Glomerular visceral epithelial cell (primary cell): ENCODE measurements at regions not wholly inside any gene's neighbourhood (a gene's known extent, or its start where the extent isn't known, plus 50 kb on each side); places are given as distances from the start of the nearest gene placed in this dataset.
A peak's percentile ranks its signal among the peaks of the same experiment; 100 is the strongest.

Source experiments
- DNase-seq: peaks from one replicate; pipeline ENCODE4 v3.0.0-alpha.2; 2016; ENCODE audit errors: extremely low spot score

DNA sequence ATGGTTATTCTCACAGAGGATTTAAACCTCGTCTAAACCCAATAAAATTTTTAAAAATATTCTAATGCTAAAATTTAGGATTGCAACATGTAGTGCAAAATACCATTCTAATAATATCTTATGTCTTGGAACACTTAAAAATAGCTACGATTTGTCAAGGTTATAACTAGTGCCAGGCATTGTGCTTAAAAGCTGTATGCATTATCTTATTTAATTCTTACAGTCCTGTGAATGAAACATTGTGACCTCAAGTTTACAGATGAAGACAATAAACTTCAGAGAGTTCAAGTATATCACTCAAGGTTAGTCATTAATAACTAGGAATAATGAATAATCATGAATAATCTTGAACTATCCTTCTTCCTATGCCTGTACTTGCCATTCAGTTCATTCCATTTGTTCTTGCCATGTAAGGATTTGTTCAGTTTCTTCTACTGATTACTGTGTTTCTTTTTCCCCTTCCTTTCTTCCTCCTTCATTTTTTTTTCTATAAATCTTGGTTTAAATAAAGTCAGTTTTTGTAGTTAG lies 897.6 kb upstream of the NR2F2 start:
- no peak for DNase-seq

DNA sequence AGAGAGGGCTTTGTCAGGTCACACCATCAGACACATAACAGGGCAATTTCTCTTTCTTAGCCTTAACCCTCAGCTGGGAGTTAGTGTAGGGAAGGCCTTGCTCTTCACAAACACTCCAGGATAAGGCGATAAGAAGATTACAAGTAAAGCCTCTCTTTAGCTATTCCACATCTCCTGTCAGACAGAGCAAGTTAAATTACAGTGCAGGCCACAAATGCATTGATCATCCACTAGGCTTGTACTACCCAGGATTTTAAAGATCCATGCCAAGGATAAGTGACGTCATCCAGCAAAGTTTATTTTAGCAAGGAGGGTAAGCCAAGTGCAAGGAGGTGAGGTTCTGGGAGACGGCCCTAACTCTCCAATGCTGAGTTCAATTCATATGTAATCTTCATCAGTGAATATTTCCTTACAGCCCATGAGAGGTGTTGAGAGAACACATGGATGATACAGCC lies 890.6 kb upstream of the NR2F2 start:
- DNase-seq = no peak

DNA sequence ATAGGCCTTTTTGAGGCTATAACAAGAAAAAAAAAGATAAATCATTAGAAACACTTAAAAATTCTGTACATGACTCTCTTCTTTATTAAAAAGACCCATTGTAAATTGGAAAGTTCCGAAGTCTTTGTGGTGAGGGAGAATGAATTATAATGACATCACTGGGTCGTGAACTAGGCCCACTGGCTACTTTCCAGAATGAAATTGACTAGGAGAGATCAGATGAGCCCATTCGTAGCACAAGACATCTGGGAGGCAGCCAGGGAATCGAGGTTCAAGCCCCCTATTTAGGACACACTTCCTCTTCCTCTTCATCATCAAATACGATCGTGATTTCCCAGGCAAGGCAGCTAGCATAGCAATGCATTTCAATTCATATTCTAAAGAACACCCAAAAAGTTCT lies 889.8 kb upstream of the NR2F2 start:
- DNase-seq = no peak

DNA sequence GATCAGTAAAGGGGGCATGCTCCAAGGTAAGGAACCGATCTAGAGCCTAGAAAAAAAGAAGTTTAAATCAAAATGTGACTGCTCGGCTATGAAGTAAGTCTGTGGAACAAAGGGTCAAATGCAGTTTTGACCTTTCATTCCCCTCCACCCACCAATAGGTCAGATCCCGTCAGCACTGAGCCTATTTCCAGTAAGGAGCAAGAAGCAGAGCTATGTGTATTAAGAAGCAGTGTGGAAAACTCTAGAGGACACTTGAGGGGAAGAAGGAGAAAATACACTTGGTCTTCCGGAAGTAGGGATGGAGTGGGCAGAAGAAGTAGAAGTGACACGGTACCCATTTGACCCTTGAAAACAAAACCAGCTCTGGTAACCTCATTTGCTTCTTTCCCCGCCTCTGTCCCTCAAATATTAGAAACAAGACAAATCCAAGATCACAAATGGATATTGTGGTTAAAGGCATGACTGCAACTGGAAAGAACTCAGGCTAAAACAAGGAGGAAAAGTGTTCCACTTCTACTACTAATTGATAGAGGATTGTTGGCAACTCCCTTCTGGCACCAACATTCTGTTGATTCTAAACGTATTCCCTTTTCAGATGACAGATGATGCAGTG lies 888.3 kb upstream of the NR2F2 start:
- DNase-seq = no peak

DNA sequence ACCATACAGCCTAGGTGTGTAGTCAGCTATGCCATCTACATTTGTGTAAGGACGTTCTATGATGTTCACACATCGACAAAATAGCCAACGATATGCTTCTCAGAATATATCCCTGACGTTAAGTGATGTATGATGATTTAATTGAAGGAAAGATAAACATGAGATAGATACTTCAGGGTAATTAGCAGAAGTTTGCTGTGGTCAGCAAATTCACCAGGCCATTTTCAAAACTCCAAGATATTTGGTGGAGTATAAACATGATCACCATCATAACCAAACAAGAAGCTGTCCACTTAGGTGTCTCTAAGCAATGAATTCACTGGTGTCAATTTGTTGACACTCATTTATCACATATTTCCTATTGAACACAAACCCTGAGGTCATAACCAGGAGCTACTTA lies 885.6 kb upstream of the NR2F2 start:
- no peak for DNase-seq

DNA sequence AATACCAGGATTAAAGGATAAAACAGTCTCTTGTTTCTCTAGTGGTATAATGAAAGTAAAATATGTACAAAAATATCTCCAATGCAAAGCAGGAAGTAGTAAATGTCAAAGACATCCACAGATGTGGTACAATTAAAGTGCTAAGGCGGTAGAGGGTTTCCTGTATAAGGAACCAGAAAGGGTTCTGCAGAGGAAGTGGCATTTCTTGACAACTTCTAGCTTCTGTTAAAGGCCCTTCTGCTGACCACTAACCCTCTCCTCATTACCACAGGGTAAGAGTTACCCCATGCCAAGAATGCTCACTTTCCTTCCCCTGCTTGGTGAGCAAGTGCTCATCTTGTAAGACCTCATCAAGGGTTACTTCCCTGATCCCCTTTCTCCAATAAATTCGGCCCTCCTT lies 883.6 kb upstream of the NR2F2 start:
- DNase-seq = no peak

DNA sequence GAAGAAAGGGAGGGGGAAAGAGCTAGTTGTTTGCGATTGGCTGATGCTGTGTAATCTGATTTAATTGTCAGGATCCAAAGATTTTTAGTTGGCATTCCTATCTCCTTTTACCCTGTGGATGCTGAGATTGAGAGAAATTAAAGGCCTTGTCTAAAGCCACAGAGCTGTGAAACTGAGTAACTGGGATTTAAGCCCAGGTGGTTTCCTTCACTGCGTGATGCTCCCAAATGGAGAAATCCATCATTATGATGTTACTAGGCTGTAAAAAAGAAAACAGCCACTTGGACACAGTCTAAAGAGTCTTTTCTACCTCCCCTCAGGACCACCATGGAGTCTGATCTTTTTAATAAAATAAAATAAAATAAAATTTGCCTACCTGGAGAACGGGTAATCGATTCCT lies 883.0 kb upstream of the NR2F2 start:
- DNase-seq = no peak

DNA sequence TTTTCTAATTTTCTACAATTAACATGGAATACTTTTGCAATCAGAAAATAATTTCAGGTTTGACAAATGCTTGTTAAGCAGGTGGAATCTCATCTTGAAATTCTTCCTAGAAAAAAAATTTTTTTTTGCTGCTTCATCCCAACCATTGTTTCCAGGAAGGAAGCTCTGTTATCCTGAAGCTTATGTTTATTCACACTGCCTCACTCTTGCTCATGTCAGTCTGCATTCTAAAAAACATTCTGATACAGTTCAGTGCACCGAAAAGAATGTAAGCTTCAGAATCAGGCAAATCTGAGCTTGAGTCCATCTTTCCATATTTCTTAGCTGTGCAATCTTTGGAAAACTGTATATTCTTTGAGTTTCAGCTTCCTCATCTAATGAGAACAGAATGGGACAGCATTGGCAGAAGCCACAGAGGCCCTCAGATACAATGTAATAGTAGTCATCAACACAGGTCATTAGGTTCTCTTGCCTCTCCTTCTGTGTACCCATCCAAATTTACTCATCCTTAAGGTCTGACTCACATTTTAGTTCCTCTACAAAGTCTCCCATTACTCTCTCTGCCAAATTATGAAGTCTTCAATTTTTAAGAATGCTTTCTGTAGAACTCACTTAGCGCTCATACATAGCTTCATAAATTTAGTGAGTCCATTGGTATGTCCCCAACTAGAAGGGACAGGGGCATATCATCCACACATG lies 881.8 kb upstream of the NR2F2 start:
- DNase-seq = no peak

DNA sequence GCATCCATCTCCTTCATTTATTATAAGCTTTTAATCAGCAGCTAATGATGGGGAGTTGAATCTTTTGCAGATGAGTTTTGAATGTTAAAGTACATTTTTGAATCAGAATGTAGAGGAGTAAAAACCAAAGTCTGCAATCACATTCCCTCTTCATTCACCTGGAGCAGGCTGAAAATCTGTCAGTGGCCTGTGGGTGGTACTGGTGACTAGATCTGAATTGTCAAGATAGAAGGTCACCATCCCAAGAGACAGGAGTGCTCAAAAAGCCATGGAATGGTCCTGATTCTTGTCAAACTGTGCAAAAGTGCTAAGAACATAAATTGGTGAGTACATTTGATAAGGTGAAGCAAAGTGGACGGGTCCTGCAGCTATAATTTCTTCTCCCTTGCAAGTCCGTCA lies 881.3 kb upstream of the NR2F2 start:
- no peak for DNase-seq

DNA sequence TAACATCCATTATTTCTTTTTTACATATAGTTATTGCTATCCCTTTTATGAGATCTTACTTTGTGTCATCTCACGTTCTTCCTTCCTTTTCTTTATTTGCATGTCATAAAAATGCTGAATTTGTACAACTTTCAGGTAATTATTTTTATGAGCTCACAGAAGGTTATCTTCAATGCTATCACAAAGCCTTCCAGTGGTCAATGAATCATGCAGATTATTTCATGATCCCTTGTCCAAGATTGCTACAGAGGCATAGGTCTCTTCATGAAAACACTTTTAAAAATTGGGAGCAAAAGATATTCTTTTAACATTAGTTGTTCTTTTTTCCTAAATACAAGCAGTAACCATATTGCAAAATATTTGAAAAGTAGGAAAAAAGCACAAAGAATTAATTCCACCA lies 880.1 kb upstream of the NR2F2 start:
- no peak for DNase-seq

DNA sequence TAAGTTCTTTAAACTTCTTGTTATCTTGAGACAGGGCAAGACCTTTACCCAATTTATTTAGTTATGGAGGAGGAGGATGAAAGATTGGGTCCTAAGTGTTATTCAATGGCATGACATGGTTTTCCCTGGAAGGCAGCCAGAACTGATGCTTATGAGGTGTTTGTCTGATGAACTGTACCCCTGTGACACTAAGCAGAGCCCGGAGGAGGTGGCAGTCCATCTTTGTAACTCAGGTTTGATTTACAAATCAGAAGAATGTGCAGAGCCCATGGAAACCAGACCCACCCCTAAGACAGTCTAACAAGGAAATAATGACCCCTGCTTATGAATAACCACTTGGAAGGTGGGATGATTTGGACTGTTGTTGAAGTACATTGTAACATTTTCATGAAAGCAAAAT lies 878.6 kb upstream of the NR2F2 start:
- no peak for DNase-seq

DNA sequence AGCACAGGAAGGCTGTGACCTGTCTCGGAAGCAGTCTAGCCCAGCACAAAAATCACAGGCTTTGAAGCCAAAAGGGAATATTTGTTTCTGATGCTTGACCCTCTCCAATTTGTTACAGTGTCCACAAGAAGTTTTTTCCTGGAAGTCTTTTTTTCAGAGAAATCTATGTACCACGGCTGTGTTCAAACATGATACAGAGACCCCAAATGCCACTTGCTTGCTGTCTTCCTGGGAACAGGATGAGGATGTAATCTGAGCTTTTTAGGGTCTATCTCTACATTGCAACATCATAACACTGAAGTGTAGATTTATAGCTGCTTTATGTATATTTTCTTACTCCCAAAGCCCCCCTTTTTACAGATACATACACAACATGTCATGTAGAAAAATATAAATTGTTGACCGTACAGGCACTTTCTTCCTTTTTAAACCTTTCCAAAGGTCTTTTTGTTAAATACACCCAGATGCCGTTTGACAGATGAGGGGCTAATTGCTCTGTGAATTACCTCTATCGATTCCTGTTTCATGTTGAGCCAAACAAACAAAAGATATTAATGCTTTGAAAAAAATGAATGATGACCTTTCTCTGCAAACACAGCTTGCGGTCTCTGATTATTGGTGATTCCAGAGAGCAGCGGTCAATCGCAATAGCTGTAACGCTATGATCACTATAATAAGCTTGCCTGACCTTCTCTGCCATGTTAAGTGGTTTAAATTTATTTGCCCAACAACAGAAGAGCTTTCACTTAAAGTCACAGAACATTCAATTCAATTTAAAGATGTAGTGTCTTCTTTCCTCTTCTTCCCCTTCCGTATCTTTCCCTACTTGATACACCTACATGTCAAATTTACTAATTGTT lies 875.9 kb upstream of the NR2F2 start:
- DNase-seq = no peak

DNA sequence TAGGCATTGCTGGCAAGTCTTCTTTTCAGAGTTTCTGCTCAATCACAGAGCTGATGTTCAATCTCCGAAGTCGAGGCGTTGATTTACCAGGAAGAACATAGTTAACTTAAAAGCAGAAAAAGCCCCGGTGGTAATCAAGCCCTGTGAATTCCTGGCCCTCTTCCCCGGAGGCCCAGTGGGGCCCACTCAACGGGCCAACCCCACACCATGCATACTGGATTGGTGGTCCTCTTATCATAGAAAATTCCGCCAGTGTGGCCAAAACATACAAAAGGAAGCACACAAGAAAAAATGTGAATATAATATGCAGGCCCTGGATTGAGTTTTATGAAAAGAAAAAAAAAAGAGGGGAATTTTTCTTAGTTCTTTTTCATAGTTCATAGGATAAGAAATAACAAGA lies 873.0 kb upstream of the NR2F2 start:
- no peak for DNase-seq

DNA sequence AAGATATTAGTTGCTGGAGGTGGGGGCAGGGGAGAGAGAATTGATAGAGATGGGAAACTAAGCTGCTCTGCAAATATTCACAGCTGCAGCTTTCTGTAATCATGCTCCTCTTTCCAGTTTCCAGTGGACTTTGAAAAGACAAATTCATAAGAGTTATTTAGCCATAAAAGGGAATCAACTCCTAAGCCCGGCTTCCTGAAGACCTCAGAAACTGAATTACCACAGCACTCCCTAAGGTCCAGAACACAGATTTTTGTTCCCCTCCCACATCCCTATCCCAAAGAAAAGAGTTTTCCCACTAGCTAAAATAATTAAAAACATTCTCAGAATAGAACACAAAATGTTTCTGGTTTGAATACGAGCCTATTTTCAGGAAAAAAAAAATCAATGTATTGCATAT lies 871.8 kb upstream of the NR2F2 start:
- DNase-seq = no peak

DNA sequence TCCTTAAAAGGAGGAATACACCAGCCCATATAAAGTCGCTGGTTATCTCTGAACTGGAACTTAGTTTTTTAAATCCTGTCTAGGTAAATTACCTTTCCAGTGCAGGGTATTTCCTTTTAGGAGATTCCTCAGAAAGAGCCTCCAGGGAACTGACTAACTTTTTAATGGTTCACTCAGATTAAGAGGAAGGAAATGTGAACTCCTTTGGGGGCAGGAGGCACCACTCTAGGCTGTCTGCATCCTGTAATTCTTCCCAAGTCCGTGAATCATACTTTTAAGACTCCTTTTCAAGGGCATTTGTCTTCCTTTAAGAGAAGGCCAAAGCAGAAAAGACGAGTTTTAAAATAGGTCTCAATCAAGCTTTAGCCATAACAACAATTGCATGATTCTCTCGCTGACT lies 871.2 kb upstream of the NR2F2 start:
- peak; percentile 1 for DNase-seq

DNA sequence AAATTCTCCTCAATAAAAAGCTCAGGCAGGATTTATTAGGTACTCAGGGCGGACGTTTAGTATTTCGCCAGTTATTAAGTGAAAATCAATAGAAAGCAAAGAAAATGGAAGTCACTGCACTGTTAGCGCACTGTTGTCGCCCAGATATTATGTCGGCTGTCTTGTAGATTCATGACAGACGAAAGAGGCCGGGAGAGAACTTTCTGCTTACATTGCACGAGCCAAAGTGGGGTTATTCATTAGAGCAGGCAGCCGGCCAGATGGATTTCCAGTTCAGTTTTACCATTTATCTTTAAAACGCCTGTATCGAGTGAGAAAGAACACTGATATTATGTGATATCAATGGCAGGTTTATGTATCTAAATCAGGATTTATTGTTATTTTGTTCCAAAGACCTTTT lies 866.0 kb upstream of the NR2F2 start:
- DNase-seq = no peak

DNA sequence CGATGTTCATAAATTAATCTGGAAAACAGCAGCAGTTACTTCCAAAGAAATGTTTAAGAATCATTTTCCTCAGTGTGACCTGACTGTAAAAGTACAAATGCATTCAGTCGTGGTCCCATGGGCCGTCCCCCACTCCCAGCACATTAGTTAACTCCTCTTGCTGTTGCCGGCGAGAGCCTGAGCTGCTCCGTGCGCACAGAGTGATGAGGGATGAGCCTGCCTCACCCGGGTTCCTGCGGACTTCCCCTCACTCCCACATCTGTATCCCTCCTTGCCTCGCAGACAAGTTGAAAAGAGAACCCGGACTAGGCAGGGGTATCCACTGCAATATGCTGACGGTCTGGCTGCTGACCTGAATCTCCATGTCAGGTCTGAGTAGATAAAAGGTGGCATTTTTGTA lies 861.7 kb upstream of the NR2F2 start:
- DNase-seq = no peak

DNA sequence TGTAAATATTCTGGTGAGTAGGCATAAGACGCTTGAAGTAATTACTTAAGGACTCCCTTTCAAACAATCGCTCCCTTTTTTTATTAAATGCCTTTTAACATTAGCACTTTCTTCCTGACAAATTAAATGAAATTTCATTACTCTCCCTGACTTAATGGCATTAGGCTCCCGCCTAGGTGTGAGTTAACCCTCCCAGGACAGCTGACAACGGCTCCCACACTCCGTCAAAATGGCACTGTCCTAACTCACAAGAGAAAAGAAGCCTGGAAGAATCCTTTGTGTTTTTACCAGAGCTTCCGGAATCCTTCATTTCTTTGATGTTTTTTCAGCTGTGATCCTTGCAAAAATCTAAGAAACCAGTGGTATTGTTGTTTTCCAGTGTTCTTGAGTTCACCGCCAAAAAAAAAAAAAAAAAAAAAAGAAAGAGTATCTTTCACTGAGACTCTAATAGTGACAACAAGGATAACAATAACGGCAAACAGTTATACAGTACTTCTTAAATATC lies 861.0 kb upstream of the NR2F2 start:
- no peak for DNase-seq

DNA sequence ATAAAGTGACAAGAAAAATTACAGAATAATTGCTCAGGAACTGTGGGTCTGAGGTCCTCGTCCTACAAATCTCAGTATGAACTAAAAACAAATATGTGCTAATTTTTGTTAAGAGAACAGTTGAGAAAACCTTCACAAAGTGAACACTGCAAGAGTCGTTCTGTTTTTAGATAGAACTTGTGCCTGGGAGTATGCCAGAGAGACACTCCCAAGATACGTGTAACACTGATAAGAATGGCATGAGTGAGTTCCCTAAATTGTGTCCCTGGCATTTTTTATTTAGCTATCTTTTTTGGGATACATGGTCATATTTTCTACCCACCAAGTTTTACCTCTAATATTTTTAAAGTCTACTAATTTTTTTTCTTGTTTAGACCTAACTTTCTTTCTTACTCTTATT lies 860.0 kb upstream of the NR2F2 start:
- DNase-seq = no peak

DNA sequence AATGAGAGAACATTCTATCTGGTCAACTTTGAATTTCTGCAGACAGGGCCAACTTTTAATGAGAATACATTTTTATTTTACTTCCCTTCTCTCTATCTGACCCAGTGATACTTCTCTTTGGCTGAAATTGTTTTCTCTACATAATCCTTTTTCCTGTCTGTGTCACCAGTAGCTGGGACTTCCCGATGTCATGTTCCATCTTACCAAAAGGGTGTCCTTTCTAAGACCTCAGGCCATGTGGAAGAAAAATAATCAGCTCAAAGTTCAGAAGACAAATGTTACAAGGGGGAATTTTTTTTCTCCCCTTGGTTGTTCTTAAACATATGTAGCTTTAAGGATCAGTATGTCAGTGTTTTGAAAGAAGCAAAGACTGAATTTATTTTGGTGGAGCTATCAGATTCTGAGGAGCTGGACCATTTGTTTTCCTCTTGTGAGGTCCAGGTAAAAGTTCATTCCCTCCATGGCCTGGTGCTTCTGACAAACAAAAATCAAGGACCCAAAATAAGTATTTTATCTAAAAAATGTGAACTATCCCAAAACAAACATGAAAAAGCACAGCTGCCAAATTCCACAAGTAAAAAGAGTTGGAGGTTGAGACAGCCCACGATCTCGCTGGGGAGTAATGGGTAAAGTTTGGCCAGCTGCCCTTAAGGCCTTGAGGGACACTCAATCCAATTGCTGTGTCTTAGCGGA lies 859.4 kb upstream of the NR2F2 start:
- no peak for DNase-seq

DNA sequence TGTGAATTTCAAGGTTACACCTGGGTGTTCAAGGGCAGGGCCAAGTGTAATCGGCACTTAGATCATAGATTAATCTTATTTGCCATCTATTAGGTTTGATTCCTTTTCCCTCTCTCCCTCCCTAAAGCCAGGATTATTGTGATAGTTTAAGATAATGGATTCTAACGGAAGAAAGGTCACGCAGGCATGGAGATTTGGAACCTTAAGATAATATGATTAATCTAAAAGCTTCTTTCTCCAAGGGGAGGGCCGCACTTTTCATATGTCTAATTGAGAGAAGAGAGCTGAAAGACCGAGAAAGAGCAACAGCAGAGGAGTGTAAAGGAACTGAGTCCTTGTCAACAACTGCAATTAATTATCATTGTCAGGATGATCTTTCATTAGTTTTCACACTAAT lies 858.8 kb upstream of the NR2F2 start:
- no peak for DNase-seq

DNA sequence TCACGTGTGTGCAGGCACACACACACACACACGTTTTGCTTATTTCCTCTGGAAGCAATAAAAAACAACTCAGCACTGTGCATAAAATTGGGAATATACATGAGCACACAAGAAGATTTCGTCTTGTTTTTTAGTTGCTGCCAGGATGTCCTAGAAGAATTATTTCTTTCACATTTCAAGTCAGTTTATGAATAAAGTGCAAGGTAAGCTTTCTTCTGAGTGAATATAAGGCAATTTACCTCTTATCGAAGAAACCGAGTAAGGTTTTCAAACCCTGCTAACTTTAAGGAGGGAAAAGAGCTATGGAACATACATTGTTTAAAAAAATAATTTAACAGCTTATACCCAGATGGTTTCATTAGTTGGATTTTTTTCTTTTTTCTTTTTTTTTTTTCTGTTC lies 855.4 kb upstream of the NR2F2 start:
- DNase-seq = no peak
